HG03520 (cell line): ENCODE measurements at regions not wholly inside any gene's neighbourhood (a gene's known extent, or its start where the extent isn't known, plus 50 kb on each side); places are given as distances from the start of the nearest gene placed in this dataset.
"Not testable (repeated sequence)": the region's sequence is repeated elsewhere in the genome, so short reads cannot be mapped to it uniquely, and the experiment has no call there.

Experiments
- ATAC-seq: cut with Tn5 transposase; IDR thresholded peaks from one replicate; pipeline ENCODE4 v1.9.1; 2021; ENCODE audit warnings: mild to moderate bottlenecking, moderate library complexity; ENCODE audit not compliant: unreplicated experiment

GRCh38 chr6:85866370-85866730 lies 223.7 kb upstream of the SYNCRIP start:
- no peak for ATAC-seq

DNA sequence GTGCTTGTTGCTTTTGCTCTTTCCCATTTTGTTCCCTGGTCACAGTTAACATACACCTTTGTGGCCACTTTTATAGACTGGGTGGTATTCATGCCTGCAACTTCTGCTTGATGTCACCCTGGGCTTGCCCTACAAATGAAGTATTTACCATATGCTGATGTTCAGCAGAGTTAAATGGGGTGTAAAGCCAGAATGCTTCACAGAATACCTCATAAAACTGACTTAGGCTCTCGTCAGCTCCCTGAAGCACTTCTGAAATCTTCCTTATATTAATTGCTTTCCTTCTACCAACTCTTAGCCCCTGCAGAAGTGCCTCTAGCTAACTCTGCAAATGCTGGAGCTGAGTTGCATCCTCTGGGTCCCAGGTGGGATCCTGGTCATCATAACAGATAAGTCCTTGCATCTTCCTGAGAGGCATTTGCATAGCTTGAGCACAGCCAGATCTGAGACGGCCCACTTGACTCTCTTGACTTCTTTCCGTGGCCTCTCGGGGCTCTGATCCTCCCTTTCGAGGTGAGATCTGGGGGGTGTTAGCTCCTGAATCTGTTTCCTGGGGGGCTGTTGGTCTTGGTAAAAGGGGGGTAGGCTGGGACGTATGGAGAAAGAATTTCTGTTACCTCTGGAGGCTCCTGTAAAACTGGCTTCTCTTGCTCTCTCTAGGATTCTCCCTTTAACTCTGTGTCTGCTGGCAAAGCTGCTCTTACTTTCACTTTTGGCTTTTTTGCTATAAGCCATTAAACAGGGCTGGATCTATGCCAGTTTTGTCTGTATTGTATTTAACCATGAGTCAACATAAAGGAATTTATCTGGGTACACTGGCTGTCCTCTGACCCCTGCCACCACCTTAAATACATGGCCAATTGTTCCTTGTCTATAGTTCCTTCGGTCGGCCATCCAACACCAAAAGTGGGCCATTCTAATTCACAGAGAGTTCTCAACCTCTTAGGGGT lies 223.0 kb upstream of the SYNCRIP start:
- ATAC-seq: no peak

- ATAC-seq: no peak
These were observed 222.0 kb upstream of the SYNCRIP start for GRCh38 chr6:85864453-85865401.

DNA sequence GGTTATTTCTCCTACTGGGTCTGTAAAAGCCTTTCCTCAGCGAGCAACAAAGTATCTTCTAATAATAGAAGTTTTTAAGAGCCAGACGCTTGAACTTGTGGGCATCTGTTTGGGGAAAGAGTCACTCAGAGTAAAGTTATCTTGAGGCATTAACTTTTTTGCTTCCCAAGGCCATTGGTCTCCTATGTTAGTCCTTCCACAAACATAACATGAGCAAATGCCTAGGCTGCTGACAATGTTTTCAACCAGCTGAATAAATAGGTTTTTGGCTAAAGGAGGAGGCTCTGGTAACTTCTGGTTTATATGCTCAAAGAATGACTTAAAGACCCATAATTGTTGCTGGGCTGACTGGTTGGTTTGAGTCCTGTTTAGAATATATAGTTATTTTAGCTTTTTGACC lies 213.5 kb upstream of the SYNCRIP start:
- ATAC-seq: no peak

GRCh38 chr6:85838351-85839119 lies 195.8 kb upstream of the SYNCRIP start:
- not testable (repeated sequence) for ATAC-seq

- no peak for ATAC-seq
These were observed 186.3 kb upstream of the SYNCRIP start for GRCh38 chr6:85828973-85829372.

DNA sequence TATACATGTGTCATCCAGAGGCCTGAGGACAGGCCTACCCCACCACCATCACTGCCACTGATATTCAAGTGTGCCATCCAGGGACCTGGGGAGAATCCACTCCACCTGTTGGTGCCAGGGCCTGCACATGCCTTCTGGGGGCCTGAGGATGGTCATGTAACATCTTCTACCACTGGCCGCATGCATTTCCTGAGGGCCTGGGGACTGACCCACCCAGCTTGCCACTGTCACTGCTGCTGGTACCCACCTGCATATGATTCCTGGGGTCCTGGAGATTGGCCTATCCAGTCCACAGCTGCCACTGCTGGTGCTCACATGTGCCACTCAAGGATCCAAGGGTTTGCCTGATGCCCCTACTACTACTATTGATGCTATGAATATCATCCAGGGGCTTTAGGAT lies 184.3 kb upstream of the SYNCRIP start:
- ATAC-seq: no peak

DNA sequence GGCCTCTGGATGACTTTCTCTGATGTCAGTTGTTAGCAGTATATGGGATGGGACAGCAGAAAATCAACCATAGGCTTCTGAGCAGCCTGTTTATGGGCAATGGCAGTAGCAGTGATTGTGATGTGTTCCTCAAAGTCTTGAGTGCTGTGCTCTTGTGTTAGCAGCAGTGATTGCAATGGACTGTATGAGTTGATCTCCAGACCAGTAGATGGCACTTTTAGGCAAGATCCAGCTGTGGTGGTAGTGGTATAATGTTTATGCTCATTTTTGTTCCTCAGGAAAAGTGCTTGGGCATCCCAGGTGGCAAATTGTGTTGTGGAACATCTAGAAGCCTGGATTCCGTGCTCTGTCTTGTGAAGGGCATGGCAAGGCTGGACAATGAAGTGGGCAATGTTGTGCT lies 181.6 kb upstream of the SYNCRIP start:
- ATAC-seq: no peak

DNA sequence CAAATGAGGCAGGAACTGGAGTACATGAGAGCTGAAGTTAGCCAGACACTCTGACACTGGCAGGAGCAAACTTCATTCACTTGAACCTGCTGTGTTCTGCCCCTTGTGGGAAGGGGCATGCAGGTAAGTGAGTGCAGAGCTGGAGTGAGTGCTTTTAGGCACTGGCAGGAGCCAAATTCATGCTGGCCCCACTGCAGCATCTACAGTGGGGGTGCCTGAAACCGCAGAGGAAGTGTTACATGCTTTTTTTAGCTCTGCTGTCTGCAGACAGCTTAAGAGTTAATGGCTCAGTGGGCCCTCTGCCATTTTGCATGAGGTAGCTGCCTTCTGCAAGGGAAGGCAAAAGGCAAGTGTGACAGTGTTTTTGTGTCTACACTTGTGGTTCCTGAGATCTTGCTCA lies 167.9 kb upstream of the SYNCRIP start:
- no peak for ATAC-seq

DNA sequence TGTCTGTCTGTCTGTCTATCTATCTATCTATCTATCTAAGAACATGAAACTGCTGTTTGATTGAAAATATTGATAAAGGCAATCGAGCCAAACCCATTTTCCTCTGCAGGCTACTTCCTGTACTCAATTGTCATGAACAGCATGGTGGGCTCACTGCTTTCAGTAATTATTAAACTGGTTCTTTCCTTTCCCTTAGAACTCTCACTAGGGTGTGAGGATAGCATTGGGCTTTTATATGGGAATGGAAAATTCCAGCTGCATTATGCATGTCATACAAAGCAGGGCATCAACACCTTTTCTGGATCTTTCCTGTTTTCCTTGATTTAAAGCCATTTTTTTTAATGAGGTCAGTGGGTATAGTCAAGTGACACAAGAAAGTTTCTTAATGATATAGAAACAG lies 161.0 kb upstream of the SYNCRIP start:
- ATAC-seq: no peak

GRCh38 chr6:85802162-85802561 lies 159.5 kb upstream of the SYNCRIP start:
- no peak for ATAC-seq

DNA sequence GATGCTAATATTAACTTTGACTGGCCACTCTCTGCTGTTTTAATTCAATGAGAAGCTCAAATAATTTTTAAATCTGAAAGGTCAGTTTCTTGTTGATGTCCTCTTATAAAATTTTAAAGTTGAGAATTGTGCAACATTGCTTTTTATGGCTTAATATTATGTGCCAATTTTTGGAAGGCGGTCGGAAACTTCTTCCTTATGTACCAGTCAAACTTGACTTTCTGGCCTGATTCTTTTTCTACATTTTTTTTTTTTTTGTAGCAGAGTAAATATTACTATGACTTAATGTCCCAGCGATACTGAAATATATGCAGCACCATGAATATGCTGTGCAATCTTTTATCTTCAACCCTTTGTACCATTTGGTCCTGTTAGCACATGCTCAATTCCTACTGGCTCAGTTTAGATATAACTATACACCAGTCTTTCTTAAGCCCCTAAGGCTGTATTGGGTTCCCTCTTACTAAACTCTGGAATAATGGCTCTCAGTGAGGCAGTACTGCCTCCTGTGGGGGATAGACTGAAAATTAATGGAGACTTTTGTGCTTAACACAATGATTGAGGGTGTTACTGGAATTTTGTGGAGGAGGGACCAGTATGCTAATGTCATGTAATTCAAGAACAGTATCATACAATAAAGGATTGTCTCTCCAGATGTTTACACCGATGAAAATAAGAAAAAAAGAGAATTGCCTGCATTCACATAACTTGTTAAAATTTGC lies 156.4 kb upstream of the SYNCRIP start:
- ATAC-seq: no peak

- no peak for ATAC-seq
These were observed 155.3 kb upstream of the SYNCRIP start for GRCh38 chr6:85797993-85798392.

DNA sequence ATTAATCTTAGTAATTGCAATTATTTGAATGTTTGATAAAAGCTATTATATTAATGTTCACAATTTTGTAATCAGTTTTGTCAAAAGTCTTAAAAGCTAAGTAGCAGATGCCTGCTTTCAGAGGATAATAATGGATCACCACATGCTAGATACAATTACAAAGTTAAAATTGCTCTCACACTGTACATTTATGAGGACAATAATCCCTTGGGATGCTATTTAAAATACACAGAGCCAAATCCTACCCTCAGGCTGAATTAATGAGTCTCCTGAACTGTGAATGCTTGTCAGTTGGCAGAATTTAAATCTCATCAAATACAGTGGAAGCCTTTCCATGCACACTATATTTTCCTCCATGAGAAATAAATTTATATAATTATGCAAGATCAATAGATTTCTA lies 153.3 kb upstream of the SYNCRIP start:
- ATAC-seq: no peak

DNA sequence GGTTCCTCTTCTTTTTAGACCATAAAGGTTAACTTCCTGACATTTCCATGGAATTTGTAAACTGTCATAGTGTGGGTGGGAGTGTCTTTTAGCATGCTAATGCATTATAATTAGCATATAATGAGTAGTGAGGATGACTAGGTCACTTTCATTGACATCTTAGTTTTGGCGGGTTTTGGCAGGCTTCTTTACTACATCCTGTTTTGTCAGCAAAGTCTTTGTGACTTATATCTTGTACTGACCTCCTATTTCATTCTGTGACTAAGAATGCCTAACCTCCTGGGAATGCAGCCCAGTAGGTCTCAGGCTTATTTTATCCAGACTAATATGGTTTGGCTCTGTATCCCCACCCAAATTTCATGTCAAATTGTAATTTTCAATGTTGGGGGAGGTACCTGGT lies 149.6 kb upstream of the SYNCRIP start:
- ATAC-seq: no peak

GRCh38 chr6:85775883-85776282 lies 133.2 kb upstream of the SYNCRIP start:
- ATAC-seq: no peak

- ATAC-seq: no peak
These were observed 130.0 kb upstream of the SYNCRIP start for GRCh38 chr6:85772641-85773040.

GRCh38 chr6:85771925-85772430 lies 129.3 kb upstream of the SYNCRIP start:
- ATAC-seq: no peak

- ATAC-seq: no peak
These were observed 128.8 kb upstream of the SYNCRIP start for GRCh38 chr6:85771455-85771854.

- no peak for ATAC-seq
These were observed 122.2 kb upstream of the SYNCRIP start for GRCh38 chr6:85764844-85765243.
